HepG2 (cell line): ENCODE measurements at regions not wholly inside any gene's neighbourhood (a gene's known extent, or its start where the extent isn't known, plus 50 kb on each side); places are given as distances from the start of the nearest gene placed in this dataset.

Experiments
- ATAC-seq: fragments of 200-7000 bp; cut with Tn5 transposase; 3 replicates; pipeline ENCODE4 v1.9.1; 2020; ENCODE audit warnings: mild to moderate bottlenecking, moderate library complexity
- BruUV-seq: library from RNA; stranded (reverse); fragments of 400-500 nt; replicated peaks from 2 replicates; lab custom pipeline; 2021; lab: Mats Ljungman, UMichigan
- CTCF ChIA-PET: fragments of 300-600 bp; formaldehyde crosslinking; extraction: SDS; loops from one replicate; lab custom pipeline; 2021; ENCODE audit warnings: low total read pairs, inconsistent platforms, low intra/inter-chr PET ratio; lab: Yijun Ruan, JAX
- POLR2A ChIA-PET: fragments of 350-600 bp; sonication (Branson Sonifier 250); formaldehyde crosslinking; loops from one replicate; lab custom pipeline; 2020; ENCODE audit warnings: antibody characterized with exemption, inconsistent platforms; lab: Yijun Ruan, JAX
- DNase-seq: peaks from one replicate; pipeline ENCODE4 v3.0.0-alpha.2; 2015; ENCODE audit warnings: low spot score
- FAIRE-seq: peaks from 3 replicates; lab custom pipeline; 2011; peaks lifted over from hg19 to GRCh38; lab: Jason Lieb, UNC
- H2AFZ ChIP-seq: one replicate; pipeline ENCODE4 v1.6.1; 2011; ENCODE audit warnings: low read length, inconsistent platforms
- H3K27ac ChIP-seq: fragments of 300-600 bp; 3 replicates; pipeline ENCODE4 v1.8.0; 2011; ENCODE audit warnings: mixed run types, mild to moderate bottlenecking, mixed read lengths, low read length, inconsistent platforms; ENCODE audit not compliant: insufficient read depth; ENCODE audit errors: extremely low read length
- H3K27me3 ChIP-seq, 2 experiments: fragments of 200-600 bp in 1 of 2; 2 replicates in 1 of 2; 3 replicates in 1 of 2; pipeline versions ENCODE4 v1.6.0 to v1.8.0; 2011; ENCODE audit warnings: low read length in 2 of 2, mild to moderate bottlenecking in 2 of 2, moderate library complexity in 2 of 2, inconsistent platforms in 1 of 2; ENCODE audit not compliant: insufficient read depth in 2 of 2, control insufficient read depth in 1 of 2
- H3K36me3 ChIP-seq, 2 experiments: fragments of 200-600 bp in 1 of 2; replicated peaks in 1 of 2; 2 replicates in 1 of 2; 3 replicates in 1 of 2; pipeline versions ENCODE4 v1.5.1 to v1.8.0; 2011; ENCODE audit warnings: low read length in 2 of 2, inconsistent platforms in 1 of 2; ENCODE audit not compliant: insufficient read depth in 2 of 2, control insufficient read depth in 1 of 2
- H3K4me1 ChIP-seq: 2 replicates; pipeline ENCODE4 v1.5.1; 2012; ENCODE audit warnings: low read length, inconsistent platforms; ENCODE audit not compliant: insufficient read depth
- H3K4me2 ChIP-seq: 2 replicates; pipeline ENCODE4 v1.6.0; 2011; ENCODE audit warnings: low read depth, low read length, inconsistent platforms
- H3K4me3 ChIP-seq, 3 experiments: fragments of 200-600 bp in 1 of 3; sonication (generic), shearing (Covaris generic) in 1 of 3; replicated peaks in 1 of 3; 2 replicates each; pipeline ENCODE4 v1.5.1; 2011 to 2016; ENCODE audit warnings: low read length in 3 of 3, inconsistent platforms in 2 of 3, low read depth in 2 of 3, mild to moderate bottlenecking in 2 of 3, control low read depth in 1 of 3, mixed read lengths in 1 of 3; ENCODE audit not compliant: insufficient read depth in 1 of 3
- H3K79me2 ChIP-seq: one replicate; pipeline ENCODE4 v1.6.1; 2011; ENCODE audit warnings: low read length, inconsistent platforms; ENCODE audit not compliant: insufficient read depth
- H3K9ac ChIP-seq: 2 replicates; pipeline ENCODE4 v1.6.0; 2011; ENCODE audit warnings: mild to moderate bottlenecking, low read depth, low read length, inconsistent platforms; ENCODE audit not compliant: insufficient read depth
- H3K9me3 ChIP-seq: 2 replicates; pipeline ENCODE4 v1.5.1; 2012; ENCODE audit warnings: mild to moderate bottlenecking, low read length
- H4K20me1 ChIP-seq: 2 replicates; pipeline ENCODE4 v1.6.0; 2011; ENCODE audit warnings: inconsistent platforms, mild to moderate bottlenecking, low read length, moderate library complexity; ENCODE audit not compliant: insufficient read depth
- ARID3A ChIP-seq: IDR thresholded peaks from 2 replicates; pipeline ENCODE4 v1.6.1; 2012; ENCODE audit warnings: low read depth, low read length, improper control_type of control experiment
- CEBPZ ChIP-seq: IDR thresholded peaks from 2 replicates; pipeline ENCODE4 v1.6.1; 2012; ENCODE audit warnings: low read length, improper control_type of control experiment
- ETS1 ChIP-seq: sonication (generic); formaldehyde crosslinking; IDR thresholded peaks from 2 replicates; pipeline ENCODE4 v1.4.0; 2020; ENCODE audit warnings: missing genetic modification reagents
- GPN1 ChIP-seq: sonication (generic); formaldehyde crosslinking; IDR thresholded peaks from 2 replicates; pipeline ENCODE4 v1.5.1; 2020; ENCODE audit warnings: missing genetic modification reagents, borderline replicate concordance
- HCFC1 ChIP-seq: fragments of 150-350 bp; IDR thresholded peaks from 2 replicates; pipeline ENCODE4 v1.6.1; 2014; ENCODE audit warnings: low read depth, low read length
- MATR3 ChIP-seq: sonication (generic); formaldehyde crosslinking; IDR thresholded peaks from 2 replicates; pipeline ENCODE4 v1.4.0; 2020; ENCODE audit warnings: missing genetic modification reagents
- MBD4 ChIP-seq: IDR thresholded peaks from 2 replicates; pipeline ENCODE4 v1.6.1; 2012; ENCODE audit warnings: low read length, inconsistent platforms, borderline replicate concordance
- MEIS1 ChIP-seq: sonication (generic); formaldehyde crosslinking; IDR thresholded peaks from 2 replicates; pipeline ENCODE4 v1.9.0; 2021; ENCODE audit warnings: mild to moderate bottlenecking, missing genetic modification reagents, moderate library complexity, borderline replicate concordance
- PHF20 ChIP-seq: sonication (generic); formaldehyde crosslinking; IDR thresholded peaks from 2 replicates; pipeline ENCODE4 v1.5.0; 2020; ENCODE audit warnings: mild to moderate bottlenecking, missing genetic modification reagents
- PRDM10 ChIP-seq: sonication (generic); formaldehyde crosslinking; IDR thresholded peaks from 2 replicates; pipeline ENCODE4 v1.4.0; 2020; ENCODE audit warnings: low read depth, missing genetic modification reagents
- ZNF282 ChIP-seq: fragments of 450-650 bp; IDR thresholded peaks from 2 replicates; pipeline ENCODE4 v1.6.1; 2018; ENCODE audit not compliant: partially characterized antibody
- ZNF564 ChIP-seq: sonication (generic); formaldehyde crosslinking; IDR thresholded peaks from 2 replicates; pipeline ENCODE4 v1.8.1; 2023; ENCODE audit warnings: mild to moderate bottlenecking, missing genetic modification reagents
- ZNF782 ChIP-seq: sonication (generic); formaldehyde crosslinking; IDR thresholded peaks from 2 replicates; pipeline ENCODE4 v1.4.0; 2020; ENCODE audit warnings: missing genetic modification reagents, mild to moderate bottlenecking, borderline replicate concordance
- WGBS: methylation state at CpG from one replicate; pipeline ENCODE4 v1.1.6; 2017; ENCODE audit warnings: low lambda C conversion rate; 5-methylcytosine and 5-hydroxymethylcytosine counted together
- in situ Hi-C: cut with HindIII; loops from 2 replicates; pipeline ENCODE4 v1.10.0; 2017; ENCODE audit warnings: low pct_unique_long_range_greater_than_20kb; ENCODE audit not compliant: extremely low pct_ligation_motif_present
- intact Hi-C: fragments of 100-400 bp; cut with micrococcal nuclease; formaldehyde crosslinking; loops from one replicate; pipeline ENCODE4 v1.10.0; 2022; ENCODE audit not compliant: unreplicated experiment

- TF ChIP-seq PRDM10 (CRISPR knock-in tag), result no peak
- no peak for TF ChIP-seq MATR3
- no peak for TF ChIP-seq ZNF282
- no peak for TF ChIP-seq GPN1
These were observed 149.7 kb upstream of the ZNF366 start (continued) for GRCh38 chr5:72656756-72657513.

- Histone ChIP-seq H3K9me3 (no peaks in the 10 kb centered on the region), H3K4me1 (no peaks in the 10 kb centered on the region), H4K20me1 (no peaks in the 10 kb centered on the region), H3K36me3 (no peaks in the 10 kb centered on the region), H3K4me2 (no peak overlapping the region), H3K27ac (no peak overlapping the region), H3K4me3 (no peak overlapping the region), H3K79me2 (no peaks in the 10 kb centered on the region), H3K27me3 (peaks cover 3 to 5% of the 10 kb centered on the region in 2 experiments; a peak in 2 of 5 replicates), H3K9ac (no peak overlapping the region), H2AFZ (no peak overlapping the region)
- DNase-seq, result no peak
- WGBS, result 0% methylated on average over 4 of the region's 4 CpGs
- POLR2A ChIA-PET, result no interaction called here
- intact Hi-C loops, result no loop called here
- no peak for FAIRE-seq
- in situ Hi-C loops, result no loop called here
- BruUV-seq, result no TSS peak
- ATAC-seq, result no peak
- CTCF ChIA-PET, result no interaction called here
- TF ChIP-seq CEBPZ (no peak), ARID3A (no peak), HCFC1 (no peak), MEIS1 (CRISPR knock-in tag) (no peak), ZNF564 (CRISPR knock-in tag) (no peak), MBD4 (no peak), PHF20 (CRISPR knock-in tag) (no peak), ETS1 (CRISPR knock-in tag) (no peak), ZNF782 (CRISPR knock-in tag) (no peak)
These were observed 149.1 kb upstream of the ZNF366 start for GRCh38 chr5:72656331-72656730.
